ENCODE measurements at regions not wholly inside any gene's neighbourhood (a gene's known extent, or its start where the extent isn't known, plus 50 kb on each side); places are given as distances from the start of the nearest gene placed in this dataset.

GRCh38 chr3:64340641-64341101, 115.4 kb upstream of the PRICKLE2 start:
- peaks cover 26% of the 10 kb centered on the region for H3K4me1 ChIP-seq

GRCh38 chr3:64336488-64336887, 111.2 kb upstream of the PRICKLE2 start:
- TF ChIP-seq EP300 (IDR thresholded peaks at IDR 0.05): no peak
- TF ChIP-seq POLR2AphosphoS5 (IDR thresholded peaks at IDR 0.05): no peak
- no peak for TF ChIP-seq POLR2A (IDR thresholded peaks at IDR 0.05)
- TF ChIP-seq CTCF (IDR thresholded peaks at IDR 0.05): no peak
- no peak overlapping the region for H3K27ac ChIP-seq
- H3K4me3 ChIP-seq: no peak overlapping the region
- no peaks in the 10 kb centered on the region for H3K4me1 ChIP-seq
- DNase-seq (ENCODE audit: low spot score in 2 of 2): no peak
- H3K9me3 ChIP-seq: no peaks in the 10 kb centered on the region
- no peaks in the 10 kb centered on the region for H3K27me3 ChIP-seq
- whole genome bisulfite sequencing: 79% methylated on average over 3 of the region's 3 CpGs
- no peaks in the 10 kb centered on the region for H3K36me3 ChIP-seq

More at GRCh38 chr3:64340641-64341101, 115.4 kb upstream of the PRICKLE2 start:
- Histone ChIP-seq H3K27me3 (no peaks in the 10 kb centered on the region), H3K36me3 (no peaks in the 10 kb centered on the region), H3K27ac (no peak overlapping the region), H3K4me3 (no peak overlapping the region), H3K9me3 (no peaks in the 10 kb centered on the region)
- WGBS: 85% methylated on average over 11 of the region's 11 CpGs
- DNase-seq (ENCODE audit: low spot score in 2 of 2): no peak
- TF ChIP-seq CTCF (IDR thresholded peaks at IDR 0.05) (no peak), POLR2A (IDR thresholded peaks at IDR 0.05) (no peak), EP300 (IDR thresholded peaks at IDR 0.05) (no peak), POLR2AphosphoS5 (IDR thresholded peaks at IDR 0.05) (no peak)

GRCh38 chr3:64332459-64333350, 107.4 kb upstream of the PRICKLE2 start:
- Histone ChIP-seq H3K36me3 (no peaks in the 10 kb centered on the region), H3K9me3 (no peaks in the 10 kb centered on the region), H3K27ac (no peak overlapping the region), H3K4me3 (no peak overlapping the region), H3K4me1 (peaks cover 3% of the 10 kb centered on the region), H3K27me3 (no peaks in the 10 kb centered on the region)
- DNase-seq (ENCODE audit: low spot score in 2 of 2): no peak
- WGBS: 77% methylated on average over 9 of the region's 9 CpGs
- TF ChIP-seq CTCF (IDR thresholded peaks at IDR 0.05) (no peak), EP300 (IDR thresholded peaks at IDR 0.05) (no peak), POLR2A (IDR thresholded peaks at IDR 0.05) (no peak), POLR2AphosphoS5 (IDR thresholded peaks at IDR 0.05) (no peak)

GRCh38 chr3:64331605-64332004, 106.3 kb upstream of the PRICKLE2 start:
- no peaks in the 10 kb centered on the region for H3K36me3 ChIP-seq
- WGBS: 62% methylated on average over 12 of the region's 12 CpGs
- TF ChIP-seq POLR2AphosphoS5 (IDR thresholded peaks at IDR 0.05) (no peak), EP300 (IDR thresholded peaks at IDR 0.05) (no peak), POLR2A (IDR thresholded peaks at IDR 0.05) (no peak), CTCF (IDR thresholded peaks at IDR 0.05) (no peak)
- H3K27me3 ChIP-seq: no peaks in the 10 kb centered on the region
- H3K9me3 ChIP-seq: no peaks in the 10 kb centered on the region
- H3K4me3 ChIP-seq: no peak overlapping the region
- H3K4me1 ChIP-seq: peaks cover 6% of the 10 kb centered on the region
- no peak for DNase-seq (ENCODE audit: low spot score in 2 of 2)
- no peak overlapping the region for H3K27ac ChIP-seq

GRCh38 chr3:64329037-64329436, 103.8 kb upstream of the PRICKLE2 start:
- Histone ChIP-seq H3K36me3 (no peaks in the 10 kb centered on the region), H3K4me1 (peaks cover 9% of the 10 kb centered on the region), H3K4me3 (no peak overlapping the region), H3K9me3 (no peaks in the 10 kb centered on the region), H3K27me3 (no peaks in the 10 kb centered on the region), H3K27ac (no peak overlapping the region)
- no peak for TF ChIP-seq POLR2A (IDR thresholded peaks at IDR 0.05)
- TF ChIP-seq EP300 (IDR thresholded peaks at IDR 0.05): no peak
- no peak for TF ChIP-seq POLR2AphosphoS5 (IDR thresholded peaks at IDR 0.05)
- TF ChIP-seq CTCF (IDR thresholded peaks at IDR 0.05): no peak
- WGBS: 79% methylated on average over 3 of the region's 3 CpGs
- no peak for DNase-seq (ENCODE audit: low spot score in 2 of 2)
